ENCODE measurements at regions not wholly inside any gene's neighbourhood (a gene's known extent, or its start where the extent isn't known, plus 50 kb on each side); places are given as distances from the start of the nearest gene placed in this dataset.

DNA sequence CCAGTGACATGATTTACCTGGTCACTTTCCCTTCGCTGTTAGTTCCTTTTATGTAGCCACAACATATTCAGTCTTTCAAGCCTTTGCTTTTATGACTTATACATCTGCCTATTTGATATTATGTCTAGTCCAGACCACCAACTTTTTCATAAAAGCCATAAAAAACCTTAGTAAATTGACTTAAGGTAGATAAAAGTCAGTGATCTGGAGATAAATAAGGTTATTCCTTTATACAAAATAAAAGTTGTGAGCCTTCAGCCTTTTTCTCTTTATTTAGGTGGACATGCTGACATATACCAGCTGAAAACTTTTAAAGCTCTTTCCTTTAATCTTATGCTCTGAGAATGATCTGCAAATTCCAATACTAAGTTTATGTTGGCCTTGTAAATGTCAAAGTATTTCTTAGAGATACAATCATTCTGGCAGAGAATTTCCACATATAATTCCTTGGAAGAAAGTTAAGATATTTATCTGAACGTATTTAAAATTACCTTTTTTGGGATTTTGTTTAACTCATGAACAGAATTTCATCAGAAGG is 690.4 kb upstream of the CHORDC1 start:
- TF ChIP-seq CTCF (IDR thresholded peaks at IDR 0.05) = no peak
- no peak for TF ChIP-seq EZH2 (IDR thresholded peaks at IDR 0.05; ENCODE audit: borderline replicate concordance, insufficient read depth, low read depth, low read length, poor library complexity, severe bottlenecking)
